ENCODE measurements at regions not wholly inside any gene's neighbourhood (a gene's known extent, or its start where the extent isn't known, plus 50 kb on each side); places are given as distances from the start of the nearest gene placed in this dataset.

- no peak for ATAC-seq (ENCODE audit: insufficient read depth, low read depth)
- H3K4me3 ChIP-seq (ENCODE audit: low read depth in 1 of 2, low read length in 2 of 2), result no peak overlapping the region
- H3K27ac ChIP-seq (ENCODE audit: low read length), result no peak overlapping the region
- H3K36me3 ChIP-seq (ENCODE audit: insufficient read depth, low read length), result no peaks in the 10 kb centered on the region
- no peak overlapping the region for H3K9ac ChIP-seq (ENCODE audit: low read depth, low read length)
- no peak overlapping the region for H2AFZ ChIP-seq (ENCODE audit: low read depth, low read length)
- H3K27me3 ChIP-seq (ENCODE audit: insufficient read depth, low read length, poor library complexity), result no peaks in the 10 kb centered on the region
- no peaks in the 10 kb centered on the region for H3K9me3 ChIP-seq (ENCODE audit: insufficient read depth, low read length, severe bottlenecking)
- no peaks in the 10 kb centered on the region for H3K79me2 ChIP-seq (ENCODE audit: insufficient read depth, low read length)
- no peak overlapping the region for H3K4me2 ChIP-seq (ENCODE audit: insufficient read depth, low read length)
- H4K20me1 ChIP-seq (ENCODE audit: insufficient read depth, low read length), result no peaks in the 10 kb centered on the region
- DNase-seq, result no peak
- no peaks in the 10 kb centered on the region for H3K4me1 ChIP-seq (ENCODE audit: insufficient read depth, low read length)
- TF ChIP-seq EZH2 (IDR thresholded peaks at IDR 0.05; ENCODE audit: borderline replicate concordance, low read depth, low read length, severe bottlenecking), result no peak
- TF ChIP-seq, protein P1, sequence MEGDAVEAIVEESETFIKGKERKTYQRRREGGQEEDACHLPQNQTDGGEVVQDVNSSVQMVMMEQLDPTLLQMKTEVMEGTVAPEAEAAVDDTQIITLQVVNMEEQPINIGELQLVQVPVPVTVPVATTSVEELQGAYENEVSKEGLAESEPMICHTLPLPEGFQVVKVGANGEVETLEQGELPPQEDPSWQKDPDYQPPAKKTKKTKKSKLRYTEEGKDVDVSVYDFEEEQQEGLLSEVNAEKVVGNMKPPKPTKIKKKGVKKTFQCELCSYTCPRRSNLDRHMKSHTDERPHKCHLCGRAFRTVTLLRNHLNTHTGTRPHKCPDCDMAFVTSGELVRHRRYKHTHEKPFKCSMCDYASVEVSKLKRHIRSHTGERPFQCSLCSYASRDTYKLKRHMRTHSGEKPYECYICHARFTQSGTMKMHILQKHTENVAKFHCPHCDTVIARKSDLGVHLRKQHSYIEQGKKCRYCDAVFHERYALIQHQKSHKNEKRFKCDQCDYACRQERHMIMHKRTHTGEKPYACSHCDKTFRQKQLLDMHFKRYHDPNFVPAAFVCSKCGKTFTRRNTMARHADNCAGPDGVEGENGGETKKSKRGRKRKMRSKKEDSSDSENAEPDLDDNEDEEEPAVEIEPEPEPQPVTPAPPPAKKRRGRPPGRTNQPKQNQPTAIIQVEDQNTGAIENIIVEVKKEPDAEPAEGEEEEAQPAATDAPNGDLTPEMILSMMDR (IDR thresholded peaks at IDR 0.05; ENCODE audit: borderline replicate concordance, extremely low read depth, low read length, poor library complexity, severe bottlenecking), result no peak
Observed at GRCh38 chr5:108587821-108588220, 159.9 kb upstream of the FER start.

GRCh38 chr5:108581026-108581425 is 166.7 kb upstream of the FER start:
- no peaks in the 10 kb centered on the region for H3K27me3 ChIP-seq (ENCODE audit: insufficient read depth, low read length, poor library complexity)
- ATAC-seq (ENCODE audit: insufficient read depth, low read depth), result no peak
- no peak overlapping the region for H2AFZ ChIP-seq (ENCODE audit: low read depth, low read length)
- H3K4me1 ChIP-seq (ENCODE audit: insufficient read depth, low read length), result no peaks in the 10 kb centered on the region
- H4K20me1 ChIP-seq (ENCODE audit: insufficient read depth, low read length), result no peaks in the 10 kb centered on the region
- H3K9ac ChIP-seq (ENCODE audit: low read depth, low read length), result no peak overlapping the region
- H3K27ac ChIP-seq (ENCODE audit: low read length), result no peak overlapping the region
- H3K9me3 ChIP-seq (ENCODE audit: insufficient read depth, low read length, severe bottlenecking), result no peaks in the 10 kb centered on the region
- H3K4me2 ChIP-seq (ENCODE audit: insufficient read depth, low read length), result no peak overlapping the region
- no peak for TF ChIP-seq EZH2 (IDR thresholded peaks at IDR 0.05; ENCODE audit: borderline replicate concordance, low read depth, low read length, severe bottlenecking)
- TF ChIP-seq, protein P1 (IDR thresholded peaks at IDR 0.05; ENCODE audit: borderline replicate concordance, extremely low read depth, low read length, poor library complexity, severe bottlenecking), result no peak
- no peaks in the 10 kb centered on the region for H3K36me3 ChIP-seq (ENCODE audit: insufficient read depth, low read length)
- H3K79me2 ChIP-seq (ENCODE audit: insufficient read depth, low read length), result no peaks in the 10 kb centered on the region
- no peak for DNase-seq
- no peak overlapping the region for H3K4me3 ChIP-seq (ENCODE audit: low read depth in 1 of 2, low read length in 2 of 2)

GRCh38 chr5:108579236-108579635 is 168.5 kb upstream of the FER start:
- no peak overlapping the region for H3K4me3 ChIP-seq (ENCODE audit: low read depth in 1 of 2, low read length in 2 of 2)
- TF ChIP-seq, protein P1 (IDR thresholded peaks at IDR 0.05; ENCODE audit: borderline replicate concordance, extremely low read depth, low read length, poor library complexity, severe bottlenecking), result no peak
- TF ChIP-seq EZH2 (IDR thresholded peaks at IDR 0.05; ENCODE audit: borderline replicate concordance, low read depth, low read length, severe bottlenecking), result no peak
- no peak for ATAC-seq (ENCODE audit: insufficient read depth, low read depth)

GRCh38 chr5:108578791-108579190 is 168.9 kb upstream of the FER start:
- Histone ChIP-seq H3K9me3 (ENCODE audit: insufficient read depth, low read length, severe bottlenecking) (no peaks in the 10 kb centered on the region), H3K36me3 (ENCODE audit: insufficient read depth, low read length) (no peaks in the 10 kb centered on the region), H3K9ac (ENCODE audit: low read depth, low read length) (no peak overlapping the region), H3K4me3 (ENCODE audit: low read depth in 1 of 2, low read length in 2 of 2) (no peak overlapping the region), H3K4me1 (ENCODE audit: insufficient read depth, low read length) (no peaks in the 10 kb centered on the region), H3K27me3 (ENCODE audit: insufficient read depth, low read length, poor library complexity) (no peaks in the 10 kb centered on the region), H3K4me2 (ENCODE audit: insufficient read depth, low read length) (no peak overlapping the region), H2AFZ (ENCODE audit: low read depth, low read length) (no peak overlapping the region), H3K27ac (ENCODE audit: low read length) (no peak overlapping the region), H4K20me1 (ENCODE audit: insufficient read depth, low read length) (no peaks in the 10 kb centered on the region), H3K79me2 (ENCODE audit: insufficient read depth, low read length) (no peaks in the 10 kb centered on the region)
- TF ChIP-seq, protein P1 (IDR thresholded peaks at IDR 0.05; ENCODE audit: borderline replicate concordance, extremely low read depth, low read length, poor library complexity, severe bottlenecking), result no peak
- TF ChIP-seq EZH2 (IDR thresholded peaks at IDR 0.05; ENCODE audit: borderline replicate concordance, low read depth, low read length, severe bottlenecking), result no peak
- ATAC-seq (ENCODE audit: insufficient read depth, low read depth) (no peak), DNase-seq (no peak)

More at GRCh38 chr5:108579236-108579635, 168.5 kb upstream of the FER start:
- Histone ChIP-seq H3K9ac (ENCODE audit: low read depth, low read length) (no peak overlapping the region), H3K36me3 (ENCODE audit: insufficient read depth, low read length) (no peaks in the 10 kb centered on the region), H3K79me2 (ENCODE audit: insufficient read depth, low read length) (no peaks in the 10 kb centered on the region), H4K20me1 (ENCODE audit: insufficient read depth, low read length) (no peaks in the 10 kb centered on the region), H3K27me3 (ENCODE audit: insufficient read depth, low read length, poor library complexity) (no peaks in the 10 kb centered on the region), H3K27ac (ENCODE audit: low read length) (no peak overlapping the region), H3K4me2 (ENCODE audit: insufficient read depth, low read length) (no peak overlapping the region), H3K4me1 (ENCODE audit: insufficient read depth, low read length) (no peaks in the 10 kb centered on the region), H3K9me3 (ENCODE audit: insufficient read depth, low read length, severe bottlenecking) (no peaks in the 10 kb centered on the region), H2AFZ (ENCODE audit: low read depth, low read length) (no peak overlapping the region)
- no peak for DNase-seq
